OCI-LY7 (cell line): ENCODE measurements at regions not wholly inside any gene's neighbourhood (a gene's known extent, or its start where the extent isn't known, plus 50 kb on each side); places are given as distances from the start of the nearest gene placed in this dataset.

Source experiments
- BruUV-seq: library from RNA; stranded (reverse); fragments of 400-500 nt; replicated peaks from 2 replicates; lab custom pipeline; 2021; lab: Mats Ljungman, UMichigan
- CTCF ChIA-PET: fragments of 300-600 bp; sonication (Branson Sonifier 250); formaldehyde crosslinking; loops from one replicate; lab custom pipeline; 2022; ENCODE audit warnings: antibody characterized with exemption; ENCODE audit not compliant: unreplicated experiment; lab: Charles Lee
- POLR2A ChIA-PET: fragments of 300-600 bp; sonication (Branson Sonifier 250); formaldehyde crosslinking; loops from one replicate; lab custom pipeline; 2022; ENCODE audit warnings: antibody characterized with exemption; lab: Charles Lee
- DNase-seq: peaks from one replicate; pipeline ENCODE4 v3.0.0-alpha.2; 2015; ENCODE audit warnings: low spot score
- H2AFZ ChIP-seq: fragments of 200-600 bp; sonication (generic), shearing (Covaris generic); 2 replicates; pipeline ENCODE4 v1.6.1; 2014; ENCODE audit warnings: mild to moderate bottlenecking, antibody characterized with exemption, low read length, moderate library complexity
- H3K27ac ChIP-seq: fragments of 200-600 bp; sonication (generic); 2 replicates; pipeline ENCODE4 v1.5.1; 2014; ENCODE audit warnings: mixed run types, low read depth, mild to moderate bottlenecking, moderate library complexity, low read length, inconsistent platforms; ENCODE audit not compliant: poor library complexity, severe bottlenecking
- H3K36me3 ChIP-seq: fragments of 200-600 bp; sonication (generic); 2 replicates; pipeline ENCODE4 v1.6.1; 2014; ENCODE audit warnings: mild to moderate bottlenecking, antibody characterized with exemption, low read length, moderate library complexity, mixed read lengths; ENCODE audit not compliant: insufficient read depth
- H3K4me1 ChIP-seq: fragments of 200-600 bp; sonication (generic); 2 replicates; pipeline ENCODE4 v1.5.1; 2014; ENCODE audit warnings: mild to moderate bottlenecking, low read length; ENCODE audit not compliant: insufficient read depth, poor library complexity, severe bottlenecking
- H3K4me2 ChIP-seq: fragments of 200-600 bp; sonication (generic); 2 replicates; pipeline ENCODE4 v1.6.1; 2014; ENCODE audit warnings: mild to moderate bottlenecking, low read length
- H3K4me3 ChIP-seq: fragments of 200-600 bp; sonication (generic); 2 replicates; pipeline ENCODE4 v1.5.1; 2014; ENCODE audit warnings: mild to moderate bottlenecking, low read depth, low read length; ENCODE audit not compliant: poor library complexity, severe bottlenecking
- H3K79me2 ChIP-seq: fragments of 200-600 bp; sonication (generic); 2 replicates; pipeline ENCODE4 v1.6.1; 2016; ENCODE audit warnings: low read depth, mild to moderate bottlenecking, low read length, moderate library complexity, mixed read lengths; ENCODE audit not compliant: insufficient read depth
- H3K9me2 ChIP-seq: fragments of 200-600 bp; sonication (generic); 2 replicates; pipeline ENCODE4 v1.6.1; 2016; ENCODE audit warnings: mild to moderate bottlenecking, low read length, mixed read lengths; ENCODE audit not compliant: insufficient read depth
- H3K9me3 ChIP-seq: fragments of 200-600 bp; sonication (generic); 2 replicates; pipeline ENCODE4 v1.6.1; 2014; ENCODE audit warnings: mild to moderate bottlenecking, mixed run types, low read length, mixed read lengths
- H4K20me1 ChIP-seq: fragments of 200-600 bp; sonication (generic); 2 replicates; pipeline ENCODE4 v1.6.1; 2014; ENCODE audit warnings: mild to moderate bottlenecking, antibody characterized with exemption, low read length, moderate library complexity, mixed read lengths; ENCODE audit not compliant: insufficient read depth
- EZH2phosphoT487 ChIP-seq: fragments of 200-600 bp; sonication (generic); IDR thresholded peaks from 2 replicates; pipeline ENCODE4 v1.6.1; 2018; ENCODE audit warnings: low read depth, borderline replicate concordance, mild to moderate bottlenecking, mixed run types, antibody characterized with exemption, low read length, moderate library complexity, mixed read lengths
- intact Hi-C: fragments of 100-400 bp; cut with micrococcal nuclease; formaldehyde crosslinking; loops from one replicate; pipeline ENCODE4 v1.10.0; 2022; ENCODE audit not compliant: unreplicated experiment
- TF ChIP-seq, protein P1 (sequence below): fragments of 200-600 bp; sonication (generic); conservative IDR thresholded peaks from 2 replicates; pipeline ENCODE4 v1.5.1; 2014; ENCODE audit warnings: mild to moderate bottlenecking, antibody characterized with exemption, low read length, moderate library complexity, mixed read lengths

DNA sequence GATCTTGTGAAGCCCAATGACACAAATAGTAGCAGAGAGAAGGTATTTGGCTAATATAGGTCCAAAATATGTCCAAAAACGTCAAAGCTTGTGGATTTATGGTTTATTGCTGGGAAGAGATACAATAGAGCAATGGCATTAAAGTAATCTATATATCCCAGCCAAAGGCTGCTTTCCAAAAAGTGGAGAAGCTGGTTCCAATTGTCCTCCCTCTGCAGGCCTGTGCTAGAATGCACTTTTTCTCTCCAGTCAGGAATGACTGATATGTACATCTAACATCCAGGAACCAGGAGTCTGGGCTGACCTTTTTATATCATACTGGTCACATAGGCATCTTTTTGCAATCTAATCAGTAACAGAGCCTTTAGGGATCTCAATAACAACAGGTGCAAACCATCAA is 167.1 kb upstream of the FAM3C start:
- Histone ChIP-seq H3K36me3 (no peaks in the 10 kb centered on the region), H3K4me2 (no peak overlapping the region), H3K4me3 (no peak overlapping the region), H3K79me2 (no peaks in the 10 kb centered on the region), H3K4me1 (no peaks in the 10 kb centered on the region), H3K9me2 (no peaks in the 10 kb centered on the region), H4K20me1 (no peaks in the 10 kb centered on the region), H2AFZ (no peak overlapping the region), H3K27ac (no peak overlapping the region), H3K9me3 (no peaks in the 10 kb centered on the region)
- TF ChIP-seq, protein P1, sequence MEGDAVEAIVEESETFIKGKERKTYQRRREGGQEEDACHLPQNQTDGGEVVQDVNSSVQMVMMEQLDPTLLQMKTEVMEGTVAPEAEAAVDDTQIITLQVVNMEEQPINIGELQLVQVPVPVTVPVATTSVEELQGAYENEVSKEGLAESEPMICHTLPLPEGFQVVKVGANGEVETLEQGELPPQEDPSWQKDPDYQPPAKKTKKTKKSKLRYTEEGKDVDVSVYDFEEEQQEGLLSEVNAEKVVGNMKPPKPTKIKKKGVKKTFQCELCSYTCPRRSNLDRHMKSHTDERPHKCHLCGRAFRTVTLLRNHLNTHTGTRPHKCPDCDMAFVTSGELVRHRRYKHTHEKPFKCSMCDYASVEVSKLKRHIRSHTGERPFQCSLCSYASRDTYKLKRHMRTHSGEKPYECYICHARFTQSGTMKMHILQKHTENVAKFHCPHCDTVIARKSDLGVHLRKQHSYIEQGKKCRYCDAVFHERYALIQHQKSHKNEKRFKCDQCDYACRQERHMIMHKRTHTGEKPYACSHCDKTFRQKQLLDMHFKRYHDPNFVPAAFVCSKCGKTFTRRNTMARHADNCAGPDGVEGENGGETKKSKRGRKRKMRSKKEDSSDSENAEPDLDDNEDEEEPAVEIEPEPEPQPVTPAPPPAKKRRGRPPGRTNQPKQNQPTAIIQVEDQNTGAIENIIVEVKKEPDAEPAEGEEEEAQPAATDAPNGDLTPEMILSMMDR = no peak
- TF ChIP-seq EZH2phosphoT487 = no peak
- CTCF ChIA-PET = no interaction called here
- intact Hi-C loops = no loop called here
- BruUV-seq = no TSS peak
- DNase-seq = no peak
- POLR2A ChIA-PET = no interaction called here

- BruUV-seq = no TSS peak
- Histone ChIP-seq H4K20me1 (no peaks in the 10 kb centered on the region), H3K4me1 (no peaks in the 10 kb centered on the region), H2AFZ (no peak overlapping the region), H3K36me3 (no peaks in the 10 kb centered on the region), H3K9me2 (no peaks in the 10 kb centered on the region), H3K27ac (no peak overlapping the region), H3K9me3 (no peaks in the 10 kb centered on the region), H3K4me2 (no peak overlapping the region), H3K4me3 (no peak overlapping the region), H3K79me2 (no peaks in the 10 kb centered on the region)
- intact Hi-C loops = no loop called here
- DNase-seq = no peak
- ChIA-PET CTCF (no interaction called here), POLR2A (no interaction called here)
- TF ChIP-seq, protein P1 = no peak
- no peak for TF ChIP-seq EZH2phosphoT487
Observed at GRCh38 chr7:121562259-121562658, 166.2 kb upstream of the FAM3C start.

DNA sequence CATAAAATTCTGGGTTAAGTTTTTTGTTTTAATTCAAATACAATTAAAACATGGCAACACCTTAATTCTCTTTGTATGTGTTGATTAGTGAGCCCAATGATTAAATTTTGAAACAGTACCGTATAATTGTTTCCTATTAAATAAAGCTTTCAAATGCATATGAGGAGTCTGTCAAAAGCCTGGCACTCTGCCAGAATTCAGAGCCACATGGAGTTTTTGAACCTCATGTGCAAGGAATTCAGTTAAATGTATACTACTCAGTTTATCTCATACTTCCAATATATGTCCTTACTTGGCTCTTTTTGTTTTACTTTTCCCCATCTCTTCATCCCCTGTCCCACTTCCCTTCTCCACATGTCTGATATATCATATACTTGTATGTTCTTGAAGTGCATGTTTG is 165.6 kb upstream of the FAM3C start:
- no peaks in the 10 kb centered on the region for H3K4me1 ChIP-seq
- ChIA-PET CTCF (no interaction called here), POLR2A (no interaction called here)
- H3K9me3 ChIP-seq = no peaks in the 10 kb centered on the region
- no peak overlapping the region for H2AFZ ChIP-seq
- no peak overlapping the region for H3K27ac ChIP-seq
- no peaks in the 10 kb centered on the region for H4K20me1 ChIP-seq
- TF ChIP-seq EZH2phosphoT487 = no peak
- TF ChIP-seq, protein P1 = no peak
- no peaks in the 10 kb centered on the region for H3K36me3 ChIP-seq
- BruUV-seq = no TSS peak
- H3K4me2 ChIP-seq = no peak overlapping the region
- H3K79me2 ChIP-seq = no peaks in the 10 kb centered on the region
- no peak for DNase-seq
- intact Hi-C loops = no loop called here
- H3K4me3 ChIP-seq = no peak overlapping the region
- H3K9me2 ChIP-seq = no peaks in the 10 kb centered on the region
